BLaER1 treated with 17β-estradiol and CSF1 and Interleukin-3, amounts not matched to agents 10 nM and 100 nM (cell line): ENCODE measurements at regions not wholly inside any gene's neighbourhood (a gene's known extent, or its start where the extent isn't known, plus 50 kb on each side); places are given as distances from the start of the nearest gene placed in this dataset.

Experiments
- H3K27ac ChIP-seq, 11 experiments: shearing (Covaris generic); formaldehyde crosslinking; 2 replicates each; pipeline ENCODE4 v1.8.1; 2022
- H3K27me3 ChIP-seq, 11 experiments: shearing (Covaris generic); formaldehyde crosslinking; 2 replicates each; pipeline ENCODE4 v1.8.1; 2022
- H3K36me3 ChIP-seq, 11 experiments: shearing (Covaris generic); formaldehyde crosslinking; 2 replicates each; pipeline ENCODE4 v1.8.1; 2022
- H3K4me1 ChIP-seq, 10 experiments: shearing (Covaris generic); formaldehyde crosslinking; 2 replicates each; pipeline ENCODE4 v1.8.1; 2022
- H3K4me2 ChIP-seq, 11 experiments: shearing (Covaris generic); formaldehyde crosslinking; 2 replicates each; pipeline ENCODE4 v1.8.1; 2022
- H3K4me3 ChIP-seq, 10 experiments: shearing (Covaris generic); formaldehyde crosslinking; 2 replicates each; pipeline ENCODE4 v1.8.1; 2022
- H3K9ac ChIP-seq, 11 experiments: shearing (Covaris generic); formaldehyde crosslinking; 2 replicates each; pipeline ENCODE4 v1.8.1; 2022
- H3K9me3 ChIP-seq, 11 experiments: shearing (Covaris generic); formaldehyde crosslinking; replicated peaks in 1 of 11; 2 replicates each; pipeline ENCODE4 v1.8.1; 2022
- H4K20me1 ChIP-seq, 11 experiments: shearing (Covaris generic); formaldehyde crosslinking; 2 replicates each; pipeline ENCODE4 v1.8.1; 2022
- Cebpa-rat ChIP-seq, 11 experiments: shearing (Covaris generic); IDR thresholded peaks; 2 replicates each; pipeline ENCODE4 v1.8.1; 2022

DNA sequence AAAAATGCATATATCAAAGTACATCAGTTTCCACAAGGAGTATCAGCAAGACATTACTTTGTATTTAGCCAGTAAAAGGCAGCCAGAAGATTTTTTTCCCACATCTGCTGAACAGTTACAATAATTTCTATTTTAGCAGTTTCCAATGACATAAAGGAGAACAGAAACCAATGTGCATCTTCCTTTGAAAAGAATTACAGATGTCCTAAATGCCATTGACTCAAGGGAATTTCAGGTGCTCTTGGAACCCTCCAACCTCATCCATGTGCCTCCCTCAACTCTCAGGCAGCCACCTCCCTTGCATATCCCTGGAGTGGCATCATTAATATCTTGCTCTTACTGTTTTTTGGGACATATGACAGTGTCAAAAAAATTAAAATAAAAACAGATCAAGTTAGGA lies 62.2 kb upstream of the ST8SIA1 start:
- H3K9me3 ChIP-seq: peaks cover 4 to 26% (median 10%) of the 10 kb centered on the region in 11 experiments; a peak in 14 of 22 replicates
- peaks cover 0 to 60% (median 6%) of the 10 kb centered on the region in 10 experiments; a peak in 7 of 20 replicates for H3K4me1 ChIP-seq
- no peak overlapping the region for H3K4me3 ChIP-seq
- H4K20me1 ChIP-seq: no peaks in the 10 kb centered on the region
- TF ChIP-seq Cebpa-rat (IDR thresholded peaks at IDR 0.05): no peak
- H3K27me3 ChIP-seq: no peaks in the 10 kb centered on the region
- no peak overlapping the region for H3K9ac ChIP-seq
- H3K27ac ChIP-seq: no peak overlapping the region
- no peaks in the 10 kb centered on the region for H3K36me3 ChIP-seq
- peak overlapping the region in 3 of 11 experiments; percentile 28 to 69 (median 52); a peak in 6 of 22 replicates for H3K4me2 ChIP-seq

DNA sequence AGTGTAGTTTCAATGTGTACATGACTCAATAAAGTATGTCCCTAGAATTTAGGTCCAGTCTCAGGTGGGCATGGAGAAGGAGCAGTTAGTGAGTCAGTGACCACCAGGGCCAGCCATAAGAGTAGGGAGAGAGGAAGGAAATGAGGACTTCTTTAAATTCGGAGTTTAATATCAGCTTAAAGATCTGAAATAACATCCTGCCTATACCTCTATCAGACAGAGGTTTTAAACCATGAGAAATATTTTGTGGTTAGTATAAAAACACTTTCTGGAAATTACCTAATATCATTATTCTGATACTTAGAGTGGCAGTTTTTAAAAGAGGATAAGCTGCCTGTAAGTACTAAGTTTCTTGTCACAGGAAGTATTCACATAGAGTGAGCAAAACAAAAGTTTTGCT lies 61.7 kb upstream of the ST8SIA1 start:
- no peaks in the 10 kb centered on the region for H3K27me3 ChIP-seq
- H3K9me3 ChIP-seq: peaks cover 4 to 23% (median 10%) of the 10 kb centered on the region in 11 experiments; a peak in 14 of 22 replicates
- H3K4me3 ChIP-seq: no peak overlapping the region
- no peak for TF ChIP-seq Cebpa-rat (IDR thresholded peaks at IDR 0.05)
- H3K4me1 ChIP-seq: peaks cover 0 to 60% (median 6%) of the 10 kb centered on the region in 10 experiments; a peak in 7 of 20 replicates
- H3K4me2 ChIP-seq: peak overlapping the region in 3 of 11 experiments; percentile 28 to 69 (median 52); a peak in 4 of 22 replicates
- H4K20me1 ChIP-seq: no peaks in the 10 kb centered on the region
- H3K27ac ChIP-seq: no peak overlapping the region
- no peak overlapping the region for H3K9ac ChIP-seq
- H3K36me3 ChIP-seq: no peaks in the 10 kb centered on the region

GRCh38 chr12:22395666-22396065 lies 61.2 kb upstream of the ST8SIA1 start:
- H3K9me3 ChIP-seq: peaks cover 4 to 23% (median 11%) of the 10 kb centered on the region in 11 experiments; a peak in 18 of 22 replicates
- no peak overlapping the region for H3K9ac ChIP-seq
- H4K20me1 ChIP-seq: no peaks in the 10 kb centered on the region
- H3K4me1 ChIP-seq: peaks cover 0 to 56% (median 6%) of the 10 kb centered on the region in 10 experiments; a peak in 7 of 20 replicates
- no peak for TF ChIP-seq Cebpa-rat (IDR thresholded peaks at IDR 0.05)
- H3K27me3 ChIP-seq: no peaks in the 10 kb centered on the region
- H3K27ac ChIP-seq: no peak overlapping the region
- peak overlapping the region in 3 of 11 experiments; percentile 28 to 69 (median 52); a peak in 4 of 22 replicates for H3K4me2 ChIP-seq
- H3K36me3 ChIP-seq: no peaks in the 10 kb centered on the region
- H3K4me3 ChIP-seq: no peak overlapping the region
